GM18873 (cell line): ENCODE measurements at regions not wholly inside any gene's neighbourhood (a gene's known extent, or its start where the extent isn't known, plus 50 kb on each side); places are given as distances from the start of the nearest gene placed in this dataset.
"Not testable (repeated sequence)": the region's sequence is repeated elsewhere in the genome, so short reads cannot be mapped to it uniquely, and the experiment has no call there.

Experiments
- ATAC-seq: cut with Tn5 transposase; IDR thresholded peaks from one replicate; pipeline ENCODE4 v1.9.1; 2021; ENCODE audit warnings: mild to moderate bottlenecking, moderate library complexity, moderate number of reproducible peaks; ENCODE audit not compliant: unreplicated experiment, low FRiP score

GRCh38 chr7:13792208-13792607 is 197.3 kb downstream of the ETV1 start:
- no peak for ATAC-seq

GRCh38 chr7:13793926-13794325 is 195.5 kb downstream of the ETV1 start:
- ATAC-seq, result no peak

GRCh38 chr7:13794581-13794980 is 194.9 kb downstream of the ETV1 start:
- ATAC-seq, result no peak

- no peak for ATAC-seq
Measured at GRCh38 chr7:13797545-13797944, 191.9 kb downstream of the ETV1 start.

- ATAC-seq, result no peak
Measured at GRCh38 chr7:13800694-13801448, 188.6 kb downstream of the ETV1 start.

GRCh38 chr7:13801669-13802068 is 187.8 kb downstream of the ETV1 start:
- ATAC-seq, result no peak

GRCh38 chr7:13802651-13803050 is 186.8 kb downstream of the ETV1 start:
- ATAC-seq, result no peak

- ATAC-seq, result no peak
Measured at GRCh38 chr7:13803134-13803533, 186.3 kb downstream of the ETV1 start.

GRCh38 chr7:13806089-13806867 is 183.2 kb downstream of the ETV1 start:
- ATAC-seq, result not testable (repeated sequence)

GRCh38 chr7:13817230-13817629 is 172.2 kb downstream of the ETV1 start:
- ATAC-seq, result not testable (repeated sequence)

- no peak for ATAC-seq
Measured at GRCh38 chr7:13821152-13821787, 168.2 kb downstream of the ETV1 start.

GRCh38 chr7:13822678-13823077 is 166.8 kb downstream of the ETV1 start:
- ATAC-seq, result no peak

- no peak for ATAC-seq
Measured at GRCh38 chr7:13826752-13827151, 162.7 kb downstream of the ETV1 start.

GRCh38 chr7:13827716-13828115 is 161.8 kb downstream of the ETV1 start:
- no peak for ATAC-seq

- ATAC-seq, result no peak
Measured at GRCh38 chr7:13829231-13829630, 160.2 kb downstream of the ETV1 start.

GRCh38 chr7:13829914-13830900 is 159.3 kb downstream of the ETV1 start:
- no peak for ATAC-seq

- no peak for ATAC-seq
Measured at GRCh38 chr7:13832346-13832745, 157.1 kb downstream of the ETV1 start.

GRCh38 chr7:13834328-13834761 is 155.1 kb downstream of the ETV1 start:
- ATAC-seq, result no peak

- ATAC-seq, result no peak
Measured at GRCh38 chr7:13835442-13835841, 154.0 kb downstream of the ETV1 start.

- no peak for ATAC-seq
Measured at GRCh38 chr7:13839063-13839462, 150.4 kb downstream of the ETV1 start.
